ENCODE measurements at regions not wholly inside any gene's neighbourhood (a gene's known extent, or its start where the extent isn't known, plus 50 kb on each side); places are given as distances from the start of the nearest gene placed in this dataset.
"Not testable (repeated sequence)": the region's sequence is repeated elsewhere in the genome, so short reads cannot be mapped to it uniquely, and the experiment has no call there.

GRCh38 chr21:36261459-36261858, 58.5 kb upstream of the MORC3 start:
- Histone ChIP-seq H3K36me3 (peaks cover 0 to 46% (median 24%) of the 10 kb centered on the region in 4 donors), H3K27me3 (no peaks in the 10 kb centered on the region), H3K4me1 (peaks cover 4 to 11% (median 8%) of the 10 kb centered on the region in 4 donors), H3K4me3 (no peak overlapping the region), H3K9me3 (no peaks in the 10 kb centered on the region), H3K27ac (replicated peaks in 1 of 4) (no peak overlapping the region)
- intact Hi-C loops (cut with DNase I): loop anchor here (5.0 kb wide), 1 partner anchor 56 kb away; no protein-coding TSS in a partner anchor
- TF ChIP-seq EP300 (IDR thresholded peaks at IDR 0.05): no peak
- no peak for TF ChIP-seq POLR2AphosphoS5 (IDR thresholded peaks at IDR 0.05)
- no peak for TF ChIP-seq POLR2A (IDR thresholded peaks at IDR 0.05; ENCODE audit: low read depth)
- TF ChIP-seq, protein P1, sequence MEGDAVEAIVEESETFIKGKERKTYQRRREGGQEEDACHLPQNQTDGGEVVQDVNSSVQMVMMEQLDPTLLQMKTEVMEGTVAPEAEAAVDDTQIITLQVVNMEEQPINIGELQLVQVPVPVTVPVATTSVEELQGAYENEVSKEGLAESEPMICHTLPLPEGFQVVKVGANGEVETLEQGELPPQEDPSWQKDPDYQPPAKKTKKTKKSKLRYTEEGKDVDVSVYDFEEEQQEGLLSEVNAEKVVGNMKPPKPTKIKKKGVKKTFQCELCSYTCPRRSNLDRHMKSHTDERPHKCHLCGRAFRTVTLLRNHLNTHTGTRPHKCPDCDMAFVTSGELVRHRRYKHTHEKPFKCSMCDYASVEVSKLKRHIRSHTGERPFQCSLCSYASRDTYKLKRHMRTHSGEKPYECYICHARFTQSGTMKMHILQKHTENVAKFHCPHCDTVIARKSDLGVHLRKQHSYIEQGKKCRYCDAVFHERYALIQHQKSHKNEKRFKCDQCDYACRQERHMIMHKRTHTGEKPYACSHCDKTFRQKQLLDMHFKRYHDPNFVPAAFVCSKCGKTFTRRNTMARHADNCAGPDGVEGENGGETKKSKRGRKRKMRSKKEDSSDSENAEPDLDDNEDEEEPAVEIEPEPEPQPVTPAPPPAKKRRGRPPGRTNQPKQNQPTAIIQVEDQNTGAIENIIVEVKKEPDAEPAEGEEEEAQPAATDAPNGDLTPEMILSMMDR (IDR thresholded peaks at IDR 0.05): no peak
- 88% methylated on average over 5 of the region's 5 CpGs for WGBS
- DNase-seq (ENCODE audit: extremely low spot score): no peak

DNA sequence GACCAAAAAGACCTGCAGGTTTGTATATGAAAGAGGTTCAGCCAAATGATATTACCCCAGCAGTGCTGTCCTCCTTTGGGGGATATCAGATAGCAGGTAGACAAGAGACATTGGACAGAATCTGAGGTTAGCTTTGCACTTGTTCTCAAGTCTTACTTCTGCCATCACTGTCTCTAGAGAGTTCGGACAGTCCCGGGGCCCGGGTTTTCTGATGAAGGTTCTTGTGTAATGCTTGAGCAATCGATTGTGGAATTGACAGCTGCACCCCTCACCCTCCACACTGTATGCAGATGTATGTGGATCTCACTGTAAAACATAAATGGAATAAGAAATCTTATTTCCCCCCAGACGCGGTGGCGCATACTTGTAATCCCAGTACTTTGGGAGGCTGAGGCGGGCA, 56.2 kb upstream of the MORC3 start:
- intact Hi-C loops (cut with DNase I): loop anchor here (5.0 kb wide), 1 partner anchor 54 kb away; no protein-coding TSS in a partner anchor
- Histone ChIP-seq H3K9me3 (no peaks in the 10 kb centered on the region), H3K4me1 (peaks cover 4 to 11% (median 8%) of the 10 kb centered on the region in 4 donors), H3K4me3 (no peak overlapping the region), H3K27ac (replicated peaks in 1 of 4) (no peak overlapping the region), H3K27me3 (no peaks in the 10 kb centered on the region), H3K36me3 (peaks cover 4 to 59% (median 21%) of the 10 kb centered on the region in 4 donors)
- TF ChIP-seq, protein P1 (IDR thresholded peaks at IDR 0.05): no peak
- TF ChIP-seq POLR2A (IDR thresholded peaks at IDR 0.05; ENCODE audit: low read depth): no peak
- no peak for TF ChIP-seq POLR2AphosphoS5 (IDR thresholded peaks at IDR 0.05)
- TF ChIP-seq EP300 (IDR thresholded peaks at IDR 0.05): no peak
- whole genome bisulfite sequencing: 88% methylated on average over 8 of the region's 8 CpGs
- DNase-seq (ENCODE audit: extremely low spot score): no peak

DNA sequence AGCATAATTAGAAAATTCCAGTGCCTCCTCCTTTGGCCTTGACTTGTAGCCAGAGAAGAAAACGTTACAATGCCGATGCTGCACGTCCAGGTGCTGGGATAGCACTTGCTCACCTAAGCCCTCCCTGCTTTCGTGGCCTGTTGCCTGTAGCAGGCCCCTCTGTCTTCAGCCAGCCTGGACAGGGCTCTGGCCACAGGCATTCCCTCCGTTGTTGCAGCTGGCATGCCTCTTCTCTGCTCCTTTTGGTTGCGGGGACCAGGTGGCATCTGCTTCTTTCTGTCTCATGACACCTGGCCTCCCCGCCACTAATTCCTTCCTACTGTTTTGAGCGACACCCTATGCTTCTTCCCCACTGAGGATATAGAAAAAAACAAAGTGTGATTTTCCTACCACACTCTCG, 54.6 kb upstream of the MORC3 start:
- H3K36me3 ChIP-seq: peaks cover 5 to 68% (median 22%) of the 10 kb centered on the region in 4 donors
- intact Hi-C loops (cut with DNase I): no loop called here
- TF ChIP-seq EP300 (IDR thresholded peaks at IDR 0.05): no peak
- TF ChIP-seq POLR2A (IDR thresholded peaks at IDR 0.05; ENCODE audit: low read depth): no peak
- no peak for TF ChIP-seq POLR2AphosphoS5 (IDR thresholded peaks at IDR 0.05)
- TF ChIP-seq, protein P1 (IDR thresholded peaks at IDR 0.05): no peak
- H3K27me3 ChIP-seq: no peaks in the 10 kb centered on the region
- H3K9me3 ChIP-seq: no peaks in the 10 kb centered on the region
- 91% methylated on average over 9 of the region's 9 CpGs for WGBS
- H3K4me3 ChIP-seq: no peak overlapping the region
- no peak overlapping the region for H3K27ac ChIP-seq (replicated peaks in 1 of 4)
- H3K4me1 ChIP-seq: peaks cover 0 to 5% (median 2%) of the 10 kb centered on the region in 4 donors
- no peak for DNase-seq (ENCODE audit: extremely low spot score)

DNA sequence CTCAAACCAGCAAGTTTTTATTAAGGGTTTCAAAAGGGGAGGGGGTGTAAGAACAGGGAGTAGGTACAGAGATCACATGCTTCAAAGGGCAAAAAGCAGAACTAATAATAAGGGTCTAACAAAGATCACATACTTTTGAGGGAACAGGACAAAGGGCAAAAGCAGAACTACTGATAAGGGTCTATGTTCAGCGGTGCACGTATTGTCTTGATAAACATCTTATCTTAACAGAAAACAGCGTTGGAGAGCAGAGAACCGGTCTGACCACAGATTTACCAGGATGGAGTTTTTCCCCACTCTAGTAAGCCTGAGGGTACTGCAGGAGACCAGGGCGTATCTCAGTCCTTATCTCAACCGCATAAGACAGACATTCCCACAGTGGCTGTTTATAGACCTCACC, 52.2 kb upstream of the MORC3 start:
- H3K27ac ChIP-seq (replicated peaks in 1 of 4); H3K27me3 ChIP-seq; H3K4me1 ChIP-seq; H3K4me3 ChIP-seq; DNase-seq (ENCODE audit: extremely low spot score); intact Hi-C loops (cut with DNase I); H3K9me3 ChIP-seq: not testable (repeated sequence)
- H3K36me3 ChIP-seq: peaks cover 5 to 70% (median 24%) of the 10 kb centered on the region in 4 donors
- 75% methylated on average over 6 of the region's 6 CpGs for WGBS

GRCh38 chr21:36268264-36268663, 51.7 kb upstream of the MORC3 start:
- H3K27ac ChIP-seq (replicated peaks in 1 of 4); H3K4me3 ChIP-seq; H3K4me1 ChIP-seq; H3K9me3 ChIP-seq; intact Hi-C loops (cut with DNase I); DNase-seq (ENCODE audit: extremely low spot score); H3K27me3 ChIP-seq: not testable (repeated sequence)
- H3K36me3 ChIP-seq: peaks cover 5 to 70% (median 23%) of the 10 kb centered on the region in 4 donors
- WGBS: 95% methylated on average over 4 of the region's 4 CpGs
